Natural killer cell (primary cell): ENCODE measurements at regions not wholly inside any gene's neighbourhood (a gene's known extent, or its start where the extent isn't known, plus 50 kb on each side); places are given as distances from the start of the nearest gene placed in this dataset.

Experiments
- ATAC-seq, 3 donors: fragments of 150-1000 bp in 2 of 3; fragments of 200-7000 bp in 1 of 3; cut with Tn5 transposase; 1 replicate in 1 of 3; 2 replicates in 2 of 3; pipeline ENCODE4 v1.10.0; 2021; ENCODE audit warnings: mild to moderate bottlenecking in 2 of 3, moderate library complexity in 2 of 3
- DNase-seq, 2 donors: peaks; one replicate each; pipeline versions ENCODE4 v3.0.0 to v3.0.0-alpha.2; 2013 to 2021; ENCODE audit warnings: mixed read lengths in 1 of 2
- H3K27ac ChIP-seq: one replicate; pipeline ENCODE4 v1.5.1; 2013; ENCODE audit warnings: mild to moderate bottlenecking, low read length
- H3K27me3 ChIP-seq: one replicate; pipeline ENCODE4 v1.6.1; 2013; ENCODE audit warnings: low read length; ENCODE audit not compliant: control insufficient read depth, insufficient read depth
- H3K36me3 ChIP-seq: one replicate; pipeline ENCODE4 v1.6.1; 2013; ENCODE audit warnings: low read length; ENCODE audit not compliant: control insufficient read depth, insufficient read depth
- H3K4me1 ChIP-seq: one replicate; pipeline ENCODE4 v1.6.1; 2013; ENCODE audit warnings: low read length; ENCODE audit not compliant: control insufficient read depth, insufficient read depth
- H3K4me3 ChIP-seq: one replicate; pipeline ENCODE4 v1.5.1; 2013; ENCODE audit warnings: low read length
- H3K9me3 ChIP-seq: one replicate; pipeline ENCODE4 v1.6.1; 2013; ENCODE audit warnings: low read length; ENCODE audit not compliant: control insufficient read depth, insufficient read depth
- H3K27ac Mint-ChIP-seq, 2 donors: one replicate each; pipeline ENCODE4 v1.8.0; 2022; ENCODE audit warnings: mild to moderate bottlenecking in 2 of 2, mixed read lengths in 2 of 2, moderate library complexity in 1 of 2
- H3K27me3 Mint-ChIP-seq, 2 donors: one replicate each; pipeline ENCODE4 v1.8.0; 2022; ENCODE audit warnings: low read depth in 2 of 2, mixed read lengths in 2 of 2
- H3K36me3 Mint-ChIP-seq: one replicate; pipeline ENCODE4 v1.8.0; 2022; ENCODE audit warnings: mixed read lengths
- H3K4me1 Mint-ChIP-seq, 2 donors: one replicate each; pipeline ENCODE4 v1.8.0; 2022; ENCODE audit warnings: mixed read lengths in 2 of 2
- H3K4me3 Mint-ChIP-seq: one replicate; pipeline ENCODE4 v1.8.0; 2022; ENCODE audit warnings: mild to moderate bottlenecking, moderate library complexity, mixed read lengths
- H3K9me3 Mint-ChIP-seq, 2 donors: one replicate each; pipeline ENCODE4 v1.8.0; 2022; ENCODE audit warnings: mixed read lengths in 2 of 2
- WGBS: methylation state at CpG from one replicate; pipeline ENCODE4 v1.1.7; 2013; ENCODE audit warnings: missing lambda C conversion rate; ENCODE audit not compliant: insufficient coverage; 5-methylcytosine and 5-hydroxymethylcytosine counted together
- intact Hi-C: fragments of 100-400 bp; cut with micrococcal nuclease; formaldehyde crosslinking; loops from one replicate; pipeline ENCODE4 v1.14.2; 2022
- TF ChIP-seq, protein P1 (sequence below): fragments of 200-600 bp; IDR thresholded peaks from one replicate; pipeline ENCODE4 v1.8.0; 2022; ENCODE audit warnings: antibody characterized with exemption

- WGBS = 80% methylated on average over 6 of the region's 6 CpGs
- DNase-seq = no peak
Observed at GRCh38 chr16:82331974-82332750, 162.1 kb upstream of the MPHOSPH6 start.

GRCh38 chr16:82331397-82331796 is 161.4 kb upstream of the MPHOSPH6 start:
- Histone ChIP-seq H3K4me1 (no peaks in the 10 kb centered on the region), H3K27ac (no peak overlapping the region), H3K27me3 (no peaks in the 10 kb centered on the region), H3K4me3 (no peak overlapping the region), H3K36me3 (no peaks in the 10 kb centered on the region), H3K9me3 (no peaks in the 10 kb centered on the region)
- H3K36me3 Mint-ChIP-seq = no peaks in the 10 kb centered on the region
- no peak overlapping the region for H3K4me3 Mint-ChIP-seq
- intact Hi-C loops = no loop called here
- H3K9me3 Mint-ChIP-seq = peaks cover 0 to 2% of the 10 kb centered on the region in 2 donors
- no peaks in the 10 kb centered on the region for H3K4me1 Mint-ChIP-seq
- DNase-seq (no peak), ATAC-seq (peak in 1 of 3 donors; percentile 24)
- 36% methylated on average over 3 of the region's 3 CpGs for WGBS
- TF ChIP-seq, protein P1, sequence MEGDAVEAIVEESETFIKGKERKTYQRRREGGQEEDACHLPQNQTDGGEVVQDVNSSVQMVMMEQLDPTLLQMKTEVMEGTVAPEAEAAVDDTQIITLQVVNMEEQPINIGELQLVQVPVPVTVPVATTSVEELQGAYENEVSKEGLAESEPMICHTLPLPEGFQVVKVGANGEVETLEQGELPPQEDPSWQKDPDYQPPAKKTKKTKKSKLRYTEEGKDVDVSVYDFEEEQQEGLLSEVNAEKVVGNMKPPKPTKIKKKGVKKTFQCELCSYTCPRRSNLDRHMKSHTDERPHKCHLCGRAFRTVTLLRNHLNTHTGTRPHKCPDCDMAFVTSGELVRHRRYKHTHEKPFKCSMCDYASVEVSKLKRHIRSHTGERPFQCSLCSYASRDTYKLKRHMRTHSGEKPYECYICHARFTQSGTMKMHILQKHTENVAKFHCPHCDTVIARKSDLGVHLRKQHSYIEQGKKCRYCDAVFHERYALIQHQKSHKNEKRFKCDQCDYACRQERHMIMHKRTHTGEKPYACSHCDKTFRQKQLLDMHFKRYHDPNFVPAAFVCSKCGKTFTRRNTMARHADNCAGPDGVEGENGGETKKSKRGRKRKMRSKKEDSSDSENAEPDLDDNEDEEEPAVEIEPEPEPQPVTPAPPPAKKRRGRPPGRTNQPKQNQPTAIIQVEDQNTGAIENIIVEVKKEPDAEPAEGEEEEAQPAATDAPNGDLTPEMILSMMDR = no peak
- H3K27ac Mint-ChIP-seq = no peak overlapping the region
- H3K27me3 Mint-ChIP-seq = peaks cover 17 to 26% of the 10 kb centered on the region in 2 donors

More at GRCh38 chr16:82331974-82332750, 162.1 kb upstream of the MPHOSPH6 start:
- H3K4me1 ChIP-seq = no peaks in the 10 kb centered on the region
- TF ChIP-seq, protein P1 = no peak
- Mint-ChIP-seq H3K9me3 (no peaks in the 10 kb centered on the region), H3K4me1 (no peaks in the 10 kb centered on the region), H3K27ac (no peak overlapping the region), H3K27me3 (peaks cover 17 to 23% of the 10 kb centered on the region in 2 donors), H3K4me3 (no peak overlapping the region), H3K36me3 (no peaks in the 10 kb centered on the region)
- no peak for ATAC-seq
- H3K4me3 ChIP-seq = no peak overlapping the region
- H3K27ac ChIP-seq = no peak overlapping the region
- no peaks in the 10 kb centered on the region for H3K36me3 ChIP-seq
- H3K9me3 ChIP-seq = no peaks in the 10 kb centered on the region
- H3K27me3 ChIP-seq = no peaks in the 10 kb centered on the region
- intact Hi-C loops = no loop called here

- no peak for DNase-seq
- Histone ChIP-seq H3K27ac (no peak overlapping the region), H3K27me3 (no peaks in the 10 kb centered on the region), H3K9me3 (no peaks in the 10 kb centered on the region), H3K4me1 (no peaks in the 10 kb centered on the region), H3K36me3 (no peaks in the 10 kb centered on the region), H3K4me3 (no peak overlapping the region)
- Mint-ChIP-seq H3K27me3 (peaks cover 11 to 21% of the 10 kb centered on the region in 2 donors), H3K9me3 (peaks cover 0 to 2% of the 10 kb centered on the region in 2 donors), H3K36me3 (no peaks in the 10 kb centered on the region), H3K27ac (no peak overlapping the region), H3K4me1 (no peaks in the 10 kb centered on the region), H3K4me3 (no peak overlapping the region)
- ATAC-seq = no peak
- TF ChIP-seq, protein P1 = no peak
- WGBS = 85% methylated on average over 9 of the region's 11 CpGs
- intact Hi-C loops = no loop called here
Observed at GRCh38 chr16:82329504-82330192, 159.6 kb upstream of the MPHOSPH6 start.
